AG04449 (cell line): ENCODE measurements at regions not wholly inside any gene's neighbourhood (a gene's known extent, or its start where the extent isn't known, plus 50 kb on each side); places are given as distances from the start of the nearest gene placed in this dataset.
"Not testable (repeated sequence)": the region's sequence is repeated elsewhere in the genome, so short reads cannot be mapped to it uniquely, and the experiment has no call there.

Experiments used
- CTCF ChIA-PET: fragments of 350-600 bp; formaldehyde crosslinking; extraction: SDS; loops from one replicate; lab custom pipeline; 2021; ENCODE audit warnings: antibody characterized with exemption; lab: Yijun Ruan, JAX
- POLR2A ChIA-PET: fragments of 400-600, 350-600 bp; formaldehyde crosslinking; extraction: SDS; loops from one replicate; lab custom pipeline; 2020; ENCODE audit warnings: antibody characterized with exemption, inconsistent platforms; lab: Yijun Ruan, JAX
- DNase-seq: peaks from one replicate; pipeline ENCODE4 v3.0.0-alpha.2; 2010; ENCODE audit warnings: low read depth, low spot score
- H3K4me3 ChIP-seq: 2 replicates; pipeline ENCODE4 v1.5.1; 2011; ENCODE audit warnings: low read depth, mild to moderate bottlenecking, control low read depth, low read length
- CTCF ChIP-seq: IDR thresholded peaks from one replicate; pipeline ENCODE4 v1.5.1; 2011; ENCODE audit warnings: mild to moderate bottlenecking, moderate library complexity, low read length, control low read depth, inconsistent platforms; ENCODE audit not compliant: insufficient read depth; ENCODE audit errors: missing control alignments

- ChIA-PET POLR2A (no interaction called here), CTCF (no interaction called here)
- no peak for DNase-seq
- no peak overlapping the region for H3K4me3 ChIP-seq
- TF ChIP-seq CTCF = no peak
These were observed 703.9 kb downstream of the BRINP1 start for GRCh38 chr9:118665226-118665919.

- CTCF ChIA-PET = no interaction called here
- H3K4me3 ChIP-seq = no peak overlapping the region
- TF ChIP-seq CTCF = no peak
- DNase-seq = no peak
- POLR2A ChIA-PET = no interaction called here
These were observed 699.0 kb downstream of the BRINP1 start for GRCh38 chr9:118670011-118670953.

GRCh38 chr9:118674942-118675341 lies 694.3 kb downstream of the BRINP1 start:
- POLR2A ChIA-PET = no interaction called here
- no peak overlapping the region for H3K4me3 ChIP-seq
- TF ChIP-seq CTCF = no peak
- CTCF ChIA-PET = no interaction called here
- DNase-seq = no peak

GRCh38 chr9:118677936-118678653 lies 691.1 kb downstream of the BRINP1 start:
- POLR2A ChIA-PET, DNase-seq, CTCF ChIA-PET, H3K4me3 ChIP-seq: not testable (repeated sequence)

GRCh38 chr9:118686959-118687358 lies 682.3 kb downstream of the BRINP1 start:
- DNase-seq = no peak
- no peak for TF ChIP-seq CTCF
- CTCF ChIA-PET = no interaction called here
- H3K4me3 ChIP-seq = no peak overlapping the region
- POLR2A ChIA-PET = no interaction called here

GRCh38 chr9:118689280-118689679 lies 680.0 kb downstream of the BRINP1 start:
- no peak for DNase-seq
- POLR2A ChIA-PET = no interaction called here
- no peak for TF ChIP-seq CTCF
- CTCF ChIA-PET = no interaction called here
- no peak overlapping the region for H3K4me3 ChIP-seq
